ENCODE measurements at regions not wholly inside any gene's neighbourhood (a gene's known extent, or its start where the extent isn't known, plus 50 kb on each side); places are given as distances from the start of the nearest gene placed in this dataset.

DNA sequence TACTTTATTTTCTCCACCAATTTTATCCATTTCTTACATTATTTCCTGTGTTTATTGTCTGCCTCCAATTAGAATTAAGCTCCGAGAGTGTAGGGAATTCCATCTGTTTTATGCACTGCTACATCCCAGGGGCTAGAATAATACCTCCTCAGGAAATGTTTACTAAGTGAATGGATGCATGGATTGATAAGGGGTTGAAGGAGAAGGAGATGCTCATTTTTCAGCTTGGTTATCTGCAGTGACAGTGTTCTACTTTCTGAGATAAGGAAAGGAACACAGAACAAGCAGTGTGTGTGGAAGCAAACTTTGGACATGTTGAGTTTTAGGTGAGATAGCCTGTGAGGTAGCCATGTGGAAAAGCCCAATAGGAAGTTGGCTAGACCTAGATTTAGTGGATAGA, 164.6 kb upstream of the HMGA2 start:
- Histone ChIP-seq H3K27ac (no peak overlapping the region), H3K9ac (no peak overlapping the region), H3K4me1 (ENCODE audit: low read depth, poor library complexity, severe bottlenecking) (no peaks in the 10 kb centered on the region), H3K4me3 (IDR thresholded peaks at IDR 0.05; ENCODE audit: insufficient read depth, low read depth, low read length) (no peak overlapping the region), H3K36me3 (ENCODE audit: insufficient read depth) (no peaks in the 10 kb centered on the region), H3K27me3 (ENCODE audit: insufficient read depth, low read depth) (no peaks in the 10 kb centered on the region), H2AFZ (ENCODE audit: low read depth) (no peak overlapping the region), H4K20me1 (ENCODE audit: insufficient read depth) (no peaks in the 10 kb centered on the region), H3K4me2 (no peak overlapping the region), H3K79me2 (ENCODE audit: insufficient read depth, low read depth) (no peaks in the 10 kb centered on the region)
- TF ChIP-seq, protein P1, sequence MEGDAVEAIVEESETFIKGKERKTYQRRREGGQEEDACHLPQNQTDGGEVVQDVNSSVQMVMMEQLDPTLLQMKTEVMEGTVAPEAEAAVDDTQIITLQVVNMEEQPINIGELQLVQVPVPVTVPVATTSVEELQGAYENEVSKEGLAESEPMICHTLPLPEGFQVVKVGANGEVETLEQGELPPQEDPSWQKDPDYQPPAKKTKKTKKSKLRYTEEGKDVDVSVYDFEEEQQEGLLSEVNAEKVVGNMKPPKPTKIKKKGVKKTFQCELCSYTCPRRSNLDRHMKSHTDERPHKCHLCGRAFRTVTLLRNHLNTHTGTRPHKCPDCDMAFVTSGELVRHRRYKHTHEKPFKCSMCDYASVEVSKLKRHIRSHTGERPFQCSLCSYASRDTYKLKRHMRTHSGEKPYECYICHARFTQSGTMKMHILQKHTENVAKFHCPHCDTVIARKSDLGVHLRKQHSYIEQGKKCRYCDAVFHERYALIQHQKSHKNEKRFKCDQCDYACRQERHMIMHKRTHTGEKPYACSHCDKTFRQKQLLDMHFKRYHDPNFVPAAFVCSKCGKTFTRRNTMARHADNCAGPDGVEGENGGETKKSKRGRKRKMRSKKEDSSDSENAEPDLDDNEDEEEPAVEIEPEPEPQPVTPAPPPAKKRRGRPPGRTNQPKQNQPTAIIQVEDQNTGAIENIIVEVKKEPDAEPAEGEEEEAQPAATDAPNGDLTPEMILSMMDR (conservative IDR thresholded peaks at IDR 0.05; ENCODE audit: low read depth, low read length), result no peak

DNA sequence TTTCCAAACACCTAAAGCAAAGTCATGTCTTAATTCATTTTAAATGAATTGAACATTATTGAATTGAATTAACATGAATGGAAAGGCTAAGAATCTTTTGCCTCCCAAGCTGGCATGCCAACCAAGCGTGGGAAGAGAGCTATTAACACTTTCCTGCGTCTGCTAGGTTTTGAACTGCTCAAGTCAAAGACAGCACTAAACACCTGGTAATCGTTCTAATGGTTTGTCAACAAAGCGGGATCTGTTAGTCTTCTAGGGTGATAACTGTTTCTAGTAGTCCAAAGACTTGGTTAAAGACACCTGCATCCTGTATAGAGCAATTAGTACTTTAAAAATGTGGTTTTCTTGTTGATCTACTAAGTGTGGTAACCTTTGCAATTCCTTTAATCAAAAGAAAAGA, 164.2 kb upstream of the HMGA2 start:
- Histone ChIP-seq H3K9ac (no peak overlapping the region), H3K27ac (no peak overlapping the region), H3K79me2 (ENCODE audit: insufficient read depth, low read depth) (no peaks in the 10 kb centered on the region), H3K27me3 (ENCODE audit: insufficient read depth, low read depth) (no peaks in the 10 kb centered on the region), H2AFZ (ENCODE audit: low read depth) (no peak overlapping the region), H4K20me1 (ENCODE audit: insufficient read depth) (no peaks in the 10 kb centered on the region), H3K4me2 (no peak overlapping the region), H3K36me3 (ENCODE audit: insufficient read depth) (no peaks in the 10 kb centered on the region), H3K4me3 (IDR thresholded peaks at IDR 0.05; ENCODE audit: insufficient read depth, low read depth, low read length) (no peak overlapping the region), H3K4me1 (ENCODE audit: low read depth, poor library complexity, severe bottlenecking) (no peaks in the 10 kb centered on the region)
- TF ChIP-seq, protein P1 (conservative IDR thresholded peaks at IDR 0.05; ENCODE audit: low read depth, low read length), result no peak

DNA sequence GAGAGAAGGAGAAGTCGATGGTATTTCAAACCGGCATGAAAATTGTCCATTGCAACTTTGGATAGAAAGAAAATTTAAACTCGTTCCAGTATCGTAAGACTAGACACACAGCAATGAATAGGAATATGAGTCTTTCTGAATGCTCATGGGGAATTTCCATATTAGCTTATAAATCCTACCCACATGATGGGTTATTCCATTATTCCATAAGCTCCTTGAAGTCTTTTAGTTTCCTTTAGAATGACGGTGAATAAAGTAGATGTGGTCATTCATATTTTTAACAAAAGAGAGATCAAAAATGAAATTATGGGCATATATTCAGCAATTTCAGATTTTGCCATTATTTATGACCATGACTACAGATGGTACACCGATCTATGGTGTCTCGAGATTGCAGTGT, 163.4 kb upstream of the HMGA2 start:
- no peak overlapping the region for H3K4me3 ChIP-seq (IDR thresholded peaks at IDR 0.05; ENCODE audit: insufficient read depth, low read depth, low read length)
- TF ChIP-seq, protein P1 (conservative IDR thresholded peaks at IDR 0.05; ENCODE audit: low read depth, low read length), result no peak
- H3K27ac ChIP-seq, result no peak overlapping the region

DNA sequence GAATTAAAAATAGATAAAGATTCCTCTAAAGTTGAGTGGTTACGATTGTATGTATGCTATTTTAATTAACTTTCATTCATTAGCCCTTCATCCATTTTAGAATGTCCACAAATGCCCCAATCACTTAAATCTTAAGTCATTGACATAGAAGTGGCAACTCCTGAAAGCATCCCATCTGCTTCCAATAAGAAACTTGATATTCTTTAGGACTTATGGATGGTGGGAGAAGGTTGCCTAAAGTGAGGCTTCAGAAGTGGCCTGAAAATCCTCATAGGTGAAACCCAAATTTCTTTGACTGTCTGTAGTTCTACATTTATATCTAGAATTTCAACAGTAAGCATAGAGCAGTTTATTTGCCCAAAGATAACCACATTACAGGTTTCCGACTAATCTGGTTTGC, 161.7 kb upstream of the HMGA2 start:
- H3K79me2 ChIP-seq (ENCODE audit: insufficient read depth, low read depth), result no peaks in the 10 kb centered on the region
- H3K27me3 ChIP-seq (ENCODE audit: insufficient read depth, low read depth), result no peaks in the 10 kb centered on the region
- H4K20me1 ChIP-seq (ENCODE audit: insufficient read depth), result no peaks in the 10 kb centered on the region
- no peak overlapping the region for H3K4me2 ChIP-seq
- TF ChIP-seq, protein P1 (conservative IDR thresholded peaks at IDR 0.05; ENCODE audit: low read depth, low read length), result no peak
- H2AFZ ChIP-seq (ENCODE audit: low read depth), result no peak overlapping the region
- no peak overlapping the region for H3K9ac ChIP-seq
- no peaks in the 10 kb centered on the region for H3K36me3 ChIP-seq (ENCODE audit: insufficient read depth)
- no peak overlapping the region for H3K27ac ChIP-seq
- no peaks in the 10 kb centered on the region for H3K4me1 ChIP-seq (ENCODE audit: low read depth, poor library complexity, severe bottlenecking)
- H3K4me3 ChIP-seq (IDR thresholded peaks at IDR 0.05; ENCODE audit: insufficient read depth, low read depth, low read length), result no peak overlapping the region

More for the DNA sequence above, 163.4 kb upstream of the HMGA2 start:
- Histone ChIP-seq H3K4me2 (no peak overlapping the region), H3K27me3 (ENCODE audit: insufficient read depth, low read depth) (no peaks in the 10 kb centered on the region), H2AFZ (ENCODE audit: low read depth) (no peak overlapping the region), H3K4me1 (ENCODE audit: low read depth, poor library complexity, severe bottlenecking) (no peaks in the 10 kb centered on the region), H3K79me2 (ENCODE audit: insufficient read depth, low read depth) (no peaks in the 10 kb centered on the region), H3K36me3 (ENCODE audit: insufficient read depth) (no peaks in the 10 kb centered on the region), H4K20me1 (ENCODE audit: insufficient read depth) (no peaks in the 10 kb centered on the region), H3K9ac (no peak overlapping the region)

Measured in KMS-11 (cell line).